Fibroblast of villous mesenchyme (primary cell): ENCODE measurements at regions not wholly inside any gene's neighbourhood (a gene's known extent, or its start where the extent isn't known, plus 50 kb on each side); places are given as distances from the start of the nearest gene placed in this dataset. TPM values are rescaled to one million over a fixed set of nuclear protein-coding genes. Genes with fewer than 3 reads are reported as not detected.

Experiments used
- DNase-seq: peaks from one replicate; pipeline ENCODE4 v3.0.0-alpha.2; 2010; ENCODE audit warnings: low read depth
- H3K4me3 ChIP-seq: 2 replicates; pipeline ENCODE4 v1.5.1; 2011; ENCODE audit warnings: low read depth, mild to moderate bottlenecking, low read length
- small RNA-seq: library from RNA; depleted of rRNA; stranded (forward); fragments of <200 nt; gene quantifications from one replicate; pipeline ENCODE3, GENCODE V24; 2012
- TF ChIP-seq, protein P1 (sequence below): IDR thresholded peaks from 2 replicates; pipeline ENCODE4 v1.5.1; 2012; ENCODE audit warnings: low read depth, mild to moderate bottlenecking, low read length; ENCODE audit not compliant: insufficient read depth

DNA sequence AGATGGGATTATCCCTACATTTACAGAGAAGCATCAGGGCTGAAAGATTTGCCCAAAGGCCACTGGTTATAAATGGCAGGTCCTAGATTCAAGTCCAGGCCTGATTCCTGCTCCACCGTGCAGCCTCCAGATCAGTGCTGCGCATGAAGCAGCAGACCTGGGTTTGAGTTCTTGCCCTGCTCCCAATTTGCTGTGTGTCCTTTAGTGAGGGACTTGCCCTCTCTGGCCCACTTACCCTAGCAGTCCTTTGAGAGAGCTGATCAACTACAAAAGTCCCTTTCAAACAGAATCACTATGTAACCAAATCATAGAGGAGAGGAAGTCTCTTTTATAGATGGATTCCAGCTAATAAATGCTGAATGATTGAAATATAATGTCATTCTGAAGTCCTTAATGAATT is 200.4 kb downstream of the RAB11FIP4 start:
- TF ChIP-seq, protein P1, sequence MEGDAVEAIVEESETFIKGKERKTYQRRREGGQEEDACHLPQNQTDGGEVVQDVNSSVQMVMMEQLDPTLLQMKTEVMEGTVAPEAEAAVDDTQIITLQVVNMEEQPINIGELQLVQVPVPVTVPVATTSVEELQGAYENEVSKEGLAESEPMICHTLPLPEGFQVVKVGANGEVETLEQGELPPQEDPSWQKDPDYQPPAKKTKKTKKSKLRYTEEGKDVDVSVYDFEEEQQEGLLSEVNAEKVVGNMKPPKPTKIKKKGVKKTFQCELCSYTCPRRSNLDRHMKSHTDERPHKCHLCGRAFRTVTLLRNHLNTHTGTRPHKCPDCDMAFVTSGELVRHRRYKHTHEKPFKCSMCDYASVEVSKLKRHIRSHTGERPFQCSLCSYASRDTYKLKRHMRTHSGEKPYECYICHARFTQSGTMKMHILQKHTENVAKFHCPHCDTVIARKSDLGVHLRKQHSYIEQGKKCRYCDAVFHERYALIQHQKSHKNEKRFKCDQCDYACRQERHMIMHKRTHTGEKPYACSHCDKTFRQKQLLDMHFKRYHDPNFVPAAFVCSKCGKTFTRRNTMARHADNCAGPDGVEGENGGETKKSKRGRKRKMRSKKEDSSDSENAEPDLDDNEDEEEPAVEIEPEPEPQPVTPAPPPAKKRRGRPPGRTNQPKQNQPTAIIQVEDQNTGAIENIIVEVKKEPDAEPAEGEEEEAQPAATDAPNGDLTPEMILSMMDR, result no peak
- no peak overlapping the region for H3K4me3 ChIP-seq
- DNase-seq, result no peak

DNA sequence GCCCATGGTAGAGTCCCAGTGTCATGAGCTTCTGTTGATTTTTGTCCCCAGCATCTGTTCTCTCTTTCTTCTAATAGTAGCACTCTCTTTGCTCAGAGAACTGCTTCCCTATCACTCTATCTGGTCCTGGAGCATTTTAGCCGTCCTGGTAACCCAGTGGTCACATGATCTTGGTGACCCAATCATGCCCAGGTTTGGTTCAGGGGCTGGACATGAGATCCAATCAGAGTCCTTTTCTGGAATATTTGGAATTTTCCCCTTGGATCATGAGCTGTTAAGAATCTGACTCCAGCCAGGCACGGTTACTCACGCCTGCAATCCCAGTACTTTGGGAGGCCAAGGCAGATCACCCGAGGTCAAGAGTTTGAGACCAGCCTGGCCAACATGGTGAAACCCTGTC is 197.0 kb downstream of the RAB11FIP4 start:
- TF ChIP-seq, protein P1, result no peak
- H3K4me3 ChIP-seq, result no peak overlapping the region
- DNase-seq, result no peak

DNA sequence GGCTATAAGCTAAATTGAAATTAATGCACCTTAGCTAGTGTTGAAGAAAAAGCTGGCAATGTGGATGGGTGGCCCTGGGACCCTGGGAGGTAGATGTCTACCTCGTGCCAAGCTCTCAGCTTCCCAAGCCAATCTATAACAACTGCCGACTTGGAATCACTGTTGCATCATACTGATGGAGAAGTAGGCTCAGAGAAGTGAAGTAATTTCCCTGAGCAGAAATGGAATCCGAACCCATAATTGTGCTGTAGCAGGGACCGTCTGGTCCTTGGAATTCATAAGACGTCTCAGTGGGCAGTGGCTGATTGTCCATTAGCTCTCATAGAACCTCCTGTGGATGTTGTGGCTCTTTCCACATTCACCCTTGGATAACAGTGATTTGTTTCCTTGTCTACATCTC is 196.6 kb downstream of the RAB11FIP4 start:
- H3K4me3 ChIP-seq, result no peak overlapping the region
- DNase-seq, result no peak
- TF ChIP-seq, protein P1, result no peak

Small RNA genes in the stretch of these regions (small RNA-seq; reads per million reads assigned to genes)
- gene AC007923.3 (not detected), gene RNU6-1134P (not detected)
